BJ (cell line): ENCODE measurements at regions not wholly inside any gene's neighbourhood (a gene's known extent, or its start where the extent isn't known, plus 50 kb on each side); places are given as distances from the start of the nearest gene placed in this dataset.
"Not testable (repeated sequence)": the region's sequence is repeated elsewhere in the genome, so short reads cannot be mapped to it uniquely, and the experiment has no call there.

Experiments
- CTCF ChIA-PET: fragments of 350-600 bp; formaldehyde crosslinking; extraction: SDS; loops from one replicate; lab custom pipeline; 2021; ENCODE audit warnings: antibody characterized with exemption, inconsistent platforms; lab: Yijun Ruan, JAX
- POLR2A ChIA-PET: fragments of 300-600 bp; sonication (Branson Sonifier 250); formaldehyde crosslinking; extraction: SDS; loops from one replicate; lab custom pipeline; 2021; ENCODE audit warnings: antibody characterized with exemption; lab: Charles Lee
- DNase-seq: peaks from one replicate; pipeline ENCODE4 v3.0.0-alpha.2; 2011; ENCODE audit warnings: low read depth
- H3K27me3 ChIP-seq: 2 replicates; pipeline ENCODE4 v1.6.0; 2011; ENCODE audit warnings: low read length; ENCODE audit not compliant: control insufficient read depth, insufficient read depth
- H3K36me3 ChIP-seq: 2 replicates; pipeline ENCODE4 v1.5.1; 2011; ENCODE audit warnings: low read length; ENCODE audit not compliant: control insufficient read depth, insufficient read depth
- H3K4me3 ChIP-seq: 2 replicates; pipeline ENCODE4 v1.5.1; 2011; ENCODE audit warnings: low read depth, mild to moderate bottlenecking, control low read depth, low read length

GRCh38 chr1:120465900-120466299 lies 51.1 kb downstream of the NBPF8 start:
- CTCF ChIA-PET, H3K36me3 ChIP-seq, H3K27me3 ChIP-seq, DNase-seq, H3K4me3 ChIP-seq, POLR2A ChIA-PET: not testable (repeated sequence)

DNA sequence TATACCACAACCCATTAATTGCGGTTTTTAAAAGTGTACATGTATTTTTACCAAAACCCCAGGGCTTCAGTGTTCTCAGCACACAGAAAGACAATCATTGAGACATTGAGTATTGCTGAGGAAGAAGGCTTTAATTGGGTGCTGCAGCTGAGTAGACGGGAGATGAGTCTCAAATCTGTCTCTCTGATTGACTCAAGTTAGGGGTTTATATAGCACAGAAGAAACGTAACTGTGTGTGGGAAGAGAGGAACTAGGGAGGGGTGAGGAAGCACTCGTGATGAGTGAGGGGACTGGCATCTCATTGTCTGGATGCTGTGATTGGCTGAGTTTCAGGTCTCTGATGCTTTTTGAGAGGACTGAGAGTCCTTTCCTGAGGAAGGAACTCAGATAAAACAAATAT lies 62.8 kb downstream of the NBPF8 start:
- CTCF ChIA-PET, POLR2A ChIA-PET, H3K4me3 ChIP-seq, H3K27me3 ChIP-seq, H3K36me3 ChIP-seq, DNase-seq: not testable (repeated sequence)

- DNase-seq, H3K27me3 ChIP-seq, H3K4me3 ChIP-seq, POLR2A ChIA-PET, CTCF ChIA-PET, H3K36me3 ChIP-seq: not testable (repeated sequence)
These were observed 63.6 kb downstream of the NBPF8 start for GRCh38 chr1:120478400-120478799.

GRCh38 chr1:120487542-120487941 lies 72.7 kb downstream of the NBPF8 start:
- POLR2A ChIA-PET: not testable (repeated sequence)

GRCh38 chr1:120489217-120489616 lies 74.4 kb downstream of the NBPF8 start:
- DNase-seq, H3K4me3 ChIP-seq, H3K36me3 ChIP-seq, POLR2A ChIA-PET, CTCF ChIA-PET, H3K27me3 ChIP-seq: not testable (repeated sequence)

More at GRCh38 chr1:120487542-120487941, 72.7 kb downstream of the NBPF8 start:
- H3K27me3 ChIP-seq, H3K36me3 ChIP-seq, DNase-seq, CTCF ChIA-PET, H3K4me3 ChIP-seq: not testable (repeated sequence)

DNA sequence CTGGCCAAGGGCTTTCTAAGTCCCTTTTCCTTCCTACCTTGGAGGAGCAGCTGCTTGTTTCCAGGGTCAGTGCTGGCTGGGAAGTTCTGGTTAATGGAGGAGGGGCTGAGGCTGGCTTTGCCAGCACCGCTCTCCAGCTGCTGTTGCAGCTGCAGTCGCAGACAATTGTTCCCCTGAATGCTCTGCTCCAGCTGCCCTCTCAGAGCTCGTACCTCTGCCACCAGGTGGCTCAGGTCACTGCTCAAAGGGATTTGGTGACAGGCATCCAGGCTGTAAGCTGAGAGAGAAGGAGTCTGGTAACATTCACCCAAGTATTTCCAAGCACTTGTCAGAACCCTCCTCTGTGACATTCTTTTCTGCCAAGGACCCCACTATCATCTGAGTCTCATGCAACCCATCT lies 82.3 kb downstream of the NBPF8 start:
- H3K27me3 ChIP-seq, CTCF ChIA-PET, H3K36me3 ChIP-seq, POLR2A ChIA-PET, DNase-seq, H3K4me3 ChIP-seq: not testable (repeated sequence)

DNA sequence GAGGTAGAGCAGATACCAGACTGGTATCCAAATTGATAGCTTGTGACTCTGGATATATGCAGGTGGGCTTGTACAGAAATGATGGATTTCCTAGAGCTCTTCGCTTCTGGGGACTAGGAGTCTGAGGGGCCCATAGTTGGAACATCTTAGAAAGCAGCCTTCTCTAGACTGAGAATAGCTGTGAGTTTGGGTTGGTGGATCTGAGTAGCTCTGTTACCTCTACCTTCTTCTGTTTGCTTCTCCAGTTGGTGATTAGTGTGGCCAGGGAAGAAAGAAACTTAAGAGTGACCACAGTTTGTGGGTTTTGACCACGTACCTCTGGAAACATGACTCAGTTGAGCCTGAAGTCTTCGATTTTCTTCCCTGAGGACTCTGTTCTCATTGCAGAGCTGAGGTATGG lies 88.4 kb downstream of the NBPF8 start:
- H3K36me3 ChIP-seq, H3K4me3 ChIP-seq, H3K27me3 ChIP-seq, CTCF ChIA-PET, POLR2A ChIA-PET, DNase-seq: not testable (repeated sequence)

- H3K36me3 ChIP-seq, H3K27me3 ChIP-seq, DNase-seq, CTCF ChIA-PET, H3K4me3 ChIP-seq, POLR2A ChIA-PET: not testable (repeated sequence)
These were observed 91.5 kb downstream of the NBPF8 start for GRCh38 chr1:120506352-120506751.

DNA sequence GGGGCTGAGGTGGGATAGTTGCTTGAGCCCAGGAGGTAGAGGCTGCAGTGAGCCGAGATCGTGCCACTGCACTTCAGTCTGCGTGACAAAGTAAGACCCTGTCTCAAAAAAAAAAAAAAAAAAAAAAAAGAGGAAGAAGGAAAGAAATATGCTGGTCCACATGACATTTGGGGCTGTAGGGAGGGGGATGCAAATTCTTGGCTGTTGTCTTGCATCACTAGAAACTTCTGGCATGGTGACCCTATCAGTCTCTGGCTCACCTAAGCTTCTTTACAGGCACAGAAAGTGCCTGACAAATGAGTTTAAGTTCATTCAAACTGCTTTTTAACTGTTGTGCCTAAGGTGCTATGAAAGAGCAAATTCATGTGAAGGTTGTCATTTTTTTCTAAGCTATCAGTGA lies 93.5 kb downstream of the NBPF8 start:
- DNase-seq, H3K36me3 ChIP-seq, H3K4me3 ChIP-seq, CTCF ChIA-PET, H3K27me3 ChIP-seq, POLR2A ChIA-PET: not testable (repeated sequence)

DNA sequence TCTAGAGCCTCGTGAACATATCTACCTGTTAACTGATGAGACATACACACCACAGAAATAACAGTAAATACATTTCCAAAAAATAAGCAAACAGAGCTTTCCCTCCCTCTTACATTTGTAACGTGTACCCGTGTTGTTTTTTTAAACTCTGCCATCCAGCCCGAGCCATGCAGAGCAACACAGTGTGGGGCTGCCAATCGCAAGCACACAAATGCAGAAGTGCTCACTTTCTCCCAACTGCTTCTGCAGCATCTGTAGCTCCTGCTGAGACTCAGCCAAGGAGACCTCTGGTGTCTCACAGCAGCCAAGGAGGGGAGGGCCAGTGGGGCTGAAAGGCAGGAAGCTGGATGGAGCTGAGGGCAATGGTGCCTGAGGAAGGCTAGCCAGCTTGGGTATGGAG lies 94.4 kb downstream of the NBPF8 start:
- H3K36me3 ChIP-seq, POLR2A ChIA-PET, CTCF ChIA-PET, H3K27me3 ChIP-seq, H3K4me3 ChIP-seq, DNase-seq: not testable (repeated sequence)

GRCh38 chr1:120513099-120513498 lies 98.3 kb downstream of the NBPF8 start:
- DNase-seq, POLR2A ChIA-PET, H3K36me3 ChIP-seq, H3K27me3 ChIP-seq, H3K4me3 ChIP-seq, CTCF ChIA-PET: not testable (repeated sequence)

DNA sequence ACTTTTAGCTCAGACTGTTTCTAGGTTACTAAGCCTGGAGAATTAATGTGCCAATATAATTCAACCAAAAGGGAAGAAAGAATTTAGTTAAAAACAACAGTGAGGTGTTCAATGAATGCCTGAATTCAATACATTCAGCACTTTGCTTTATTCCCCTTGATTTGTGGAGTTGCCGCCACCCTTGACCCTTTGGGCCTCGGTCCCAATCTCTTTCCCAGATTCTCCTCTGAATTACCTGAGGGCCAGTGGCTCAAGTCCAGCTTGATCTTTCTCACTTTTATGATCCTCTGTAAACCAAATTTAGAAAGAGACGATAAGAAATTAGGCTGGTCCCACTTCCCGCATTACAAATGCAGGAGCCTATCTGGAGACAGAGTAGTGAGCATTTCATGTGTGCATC lies 98.7 kb downstream of the NBPF8 start:
- H3K27me3 ChIP-seq, H3K36me3 ChIP-seq, H3K4me3 ChIP-seq, DNase-seq, CTCF ChIA-PET, POLR2A ChIA-PET: not testable (repeated sequence)

DNA sequence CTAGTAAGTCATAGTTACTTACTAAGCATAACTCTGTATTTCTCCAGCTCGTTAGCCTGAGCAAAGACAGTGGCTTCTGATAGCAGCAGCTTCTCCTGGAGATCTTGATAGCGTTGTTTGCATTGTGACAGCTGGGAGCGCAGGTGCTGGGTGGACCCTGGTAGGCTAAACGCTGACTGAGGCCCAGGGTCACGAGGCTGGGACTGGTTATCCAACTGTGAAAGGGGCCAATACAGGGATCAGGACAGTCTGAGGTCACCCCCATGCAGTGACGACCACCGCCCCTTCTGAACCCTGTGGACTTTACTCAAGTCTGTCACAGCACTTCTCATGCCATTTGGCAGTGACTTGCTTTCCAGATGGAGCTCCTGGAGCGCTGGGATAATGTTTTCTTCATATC lies 104.4 kb downstream of the NBPF8 start:
- DNase-seq: not testable (repeated sequence)

DNA sequence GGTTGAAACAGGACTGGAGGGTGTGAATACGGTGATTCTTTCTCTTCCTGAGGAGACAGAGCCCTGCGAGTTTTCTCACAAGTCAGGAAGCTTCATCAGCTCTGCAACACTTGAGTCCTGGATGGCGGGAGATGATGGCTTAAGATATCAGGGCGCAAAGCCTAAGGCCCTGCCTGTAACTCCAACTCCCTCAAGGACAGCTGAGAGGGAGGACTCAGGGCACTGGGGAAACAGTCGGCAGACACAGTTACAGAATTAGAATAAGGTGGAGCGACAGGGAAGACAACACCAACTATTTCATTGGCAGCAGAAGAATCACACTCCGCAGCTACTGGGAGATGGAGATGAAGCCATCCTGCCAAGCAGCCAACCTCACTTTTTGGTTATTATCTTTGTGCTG lies 109.6 kb downstream of the NBPF8 start:
- H3K27me3 ChIP-seq, DNase-seq, H3K36me3 ChIP-seq, H3K4me3 ChIP-seq, CTCF ChIA-PET, POLR2A ChIA-PET: not testable (repeated sequence)

More for the DNA sequence above, 104.4 kb downstream of the NBPF8 start:
- POLR2A ChIA-PET, CTCF ChIA-PET, H3K4me3 ChIP-seq, H3K36me3 ChIP-seq, H3K27me3 ChIP-seq: not testable (repeated sequence)
